ENCODE measurements at regions not wholly inside any gene's neighbourhood (a gene's known extent, or its start where the extent isn't known, plus 50 kb on each side); places are given as distances from the start of the nearest gene placed in this dataset.
"Not testable (repeated sequence)": the region's sequence is repeated elsewhere in the genome, so short reads cannot be mapped to it uniquely, and the experiment has no call there.

DNA sequence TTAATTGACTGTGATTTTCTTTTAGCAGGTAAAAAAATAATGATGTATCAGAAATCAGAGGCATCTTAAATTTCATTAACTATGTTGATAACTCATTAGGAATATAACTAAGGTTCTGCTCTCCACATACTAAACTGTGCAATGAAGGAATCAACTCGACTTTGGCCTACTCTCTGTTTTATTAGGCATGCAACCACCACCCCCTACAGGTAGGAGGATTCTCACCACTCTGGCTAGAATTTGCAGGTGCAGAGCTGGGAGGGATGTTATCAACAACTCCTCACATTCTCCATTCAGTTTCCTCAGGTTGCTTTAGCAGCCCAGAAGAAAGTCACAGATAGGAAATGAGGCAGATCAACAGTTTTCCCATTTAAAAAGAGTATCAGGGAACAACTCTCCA lies 160.1 kb downstream of the COX18 start:
- Mint-ChIP-seq H3K4me3 (no peak overlapping the region), H3K36me3 (no peaks in the 10 kb centered on the region), H3K9me3 (no peaks in the 10 kb centered on the region), H3K4me1 (no peaks in the 10 kb centered on the region), H3K27ac (no peak overlapping the region)
- ATAC-seq (no peak), DNase-seq (ENCODE audit: low spot score in 2 of 2) (no peak)

DNA sequence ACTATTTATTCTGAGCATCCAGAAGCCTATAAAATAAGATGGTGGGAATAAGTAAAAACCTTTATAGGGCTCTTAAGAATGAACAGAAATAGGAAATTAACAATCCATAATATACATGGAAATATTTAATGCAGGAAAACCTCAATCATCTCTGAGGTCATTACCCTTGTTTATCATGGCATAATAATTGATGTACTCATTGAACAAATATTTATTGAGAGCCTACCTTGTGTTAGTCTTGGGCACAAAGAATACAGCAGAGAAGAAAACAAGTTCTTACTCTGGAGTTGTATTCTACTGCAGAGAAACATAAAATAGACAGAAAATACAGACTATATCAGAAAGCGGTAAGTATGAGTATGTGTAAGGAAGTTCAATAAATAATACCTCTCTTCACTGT lies 167.2 kb downstream of the COX18 start:
- Mint-ChIP-seq H3K36me3 (no peaks in the 10 kb centered on the region), H3K4me1 (no peaks in the 10 kb centered on the region), H3K9me3 (peaks cover under 1% of the 10 kb centered on the region), H3K4me3 (no peak overlapping the region), H3K27ac (no peak overlapping the region)
- ATAC-seq (no peak), DNase-seq (ENCODE audit: low spot score in 2 of 2) (no peak)

DNA sequence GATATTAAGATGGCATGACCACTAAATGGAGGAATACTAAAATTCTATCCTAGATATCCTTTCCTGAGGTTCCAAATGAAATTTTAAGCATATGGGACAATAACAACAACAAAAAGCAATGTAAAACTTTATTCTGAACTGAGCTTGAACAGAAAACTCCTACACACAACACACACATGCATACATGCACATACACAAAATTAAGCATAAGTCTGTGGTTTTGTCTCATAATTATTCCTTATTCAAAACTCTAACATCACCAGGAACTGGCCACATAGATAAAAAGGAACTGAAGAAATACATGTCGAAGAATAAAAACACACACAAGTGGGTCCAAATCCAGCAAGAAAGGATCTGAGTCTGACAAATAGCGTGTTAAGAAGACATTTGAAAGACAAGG lies 168.0 kb downstream of the COX18 start:
- ATAC-seq (no peak), DNase-seq (ENCODE audit: low spot score in 2 of 2) (no peak)
- Mint-ChIP-seq H3K27ac (no peak overlapping the region), H3K4me1 (no peaks in the 10 kb centered on the region), H3K36me3 (no peaks in the 10 kb centered on the region), H3K4me3 (no peak overlapping the region), H3K9me3 (peaks cover 3% of the 10 kb centered on the region)

DNA sequence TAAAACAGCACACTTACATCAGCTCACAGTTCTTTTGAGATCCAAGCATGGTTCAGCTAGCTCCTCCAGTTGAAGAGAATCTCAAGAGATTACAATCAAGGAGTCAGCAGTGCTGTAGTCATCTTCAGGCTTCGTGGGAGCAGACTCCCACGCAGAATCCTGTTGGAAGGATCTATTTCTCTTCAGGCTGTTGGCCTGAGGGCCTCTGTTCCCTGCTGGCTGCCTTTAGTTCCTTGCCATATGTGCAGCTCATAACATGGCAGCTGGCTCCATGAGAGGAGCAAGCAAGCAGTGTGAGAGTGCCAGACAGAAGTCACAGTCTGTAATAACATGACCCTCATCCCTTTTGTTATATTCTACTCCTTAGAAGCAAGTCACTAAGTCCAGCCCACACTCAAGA lies 168.6 kb downstream of the COX18 start:
- Mint-ChIP-seq H3K4me3 (no peak overlapping the region), H3K4me1 (no peaks in the 10 kb centered on the region), H3K9me3 (peaks cover 3% of the 10 kb centered on the region), H3K27ac (no peak overlapping the region), H3K36me3 (no peaks in the 10 kb centered on the region)
- no peak for DNase-seq (ENCODE audit: low spot score in 2 of 2)
- no peak for ATAC-seq

DNA sequence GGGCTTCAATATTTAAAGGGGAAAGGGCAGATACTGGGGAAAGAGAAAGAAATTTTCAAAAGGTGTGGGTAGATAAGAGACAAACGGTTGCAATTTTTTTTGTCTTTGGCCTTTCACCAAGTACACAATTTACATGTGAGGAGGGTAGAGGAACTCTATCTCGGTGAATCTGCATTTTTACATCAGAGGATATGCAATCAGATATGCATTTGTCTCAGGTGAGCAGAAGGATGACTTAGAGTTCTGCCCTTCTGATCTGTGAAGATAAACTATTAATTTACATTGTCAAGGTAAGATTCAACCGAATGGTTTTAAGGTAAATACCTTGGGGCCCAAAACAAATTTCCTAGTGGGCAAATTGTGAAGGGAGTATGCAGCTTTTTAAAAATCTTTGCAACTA lies 169.9 kb downstream of the COX18 start:
- Mint-ChIP-seq H3K9me3 (peaks cover 3% of the 10 kb centered on the region), H3K36me3 (no peaks in the 10 kb centered on the region), H3K27ac (no peak overlapping the region)

DNA sequence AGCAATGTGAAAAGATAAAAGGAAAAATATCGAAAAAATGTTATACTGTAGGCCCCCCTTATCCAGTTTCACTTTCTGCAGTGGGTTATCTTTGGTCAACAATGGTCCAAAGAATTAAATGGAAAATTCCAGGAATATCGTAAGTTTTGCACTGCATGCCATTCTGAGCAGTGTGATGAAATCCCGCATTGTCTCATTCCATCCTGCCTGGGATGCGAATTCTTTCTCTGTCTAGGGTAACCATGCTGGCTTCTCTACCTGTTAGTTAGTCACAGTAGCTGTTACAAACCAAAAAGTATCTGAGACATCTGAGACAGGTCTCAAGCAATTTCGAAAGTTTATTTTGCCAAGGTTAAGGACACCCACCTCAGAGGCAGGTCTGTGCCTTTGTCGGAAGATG lies 170.3 kb downstream of the COX18 start:
- DNase-seq (ENCODE audit: low spot score in 2 of 2) = no peak
- Mint-ChIP-seq H3K4me3 (no peak overlapping the region), H3K27ac (no peak overlapping the region), H3K9me3 (peaks cover 3% of the 10 kb centered on the region), H3K4me1 (no peaks in the 10 kb centered on the region), H3K36me3 (no peaks in the 10 kb centered on the region)
- ATAC-seq = no peak

More for the DNA sequence above, 169.9 kb downstream of the COX18 start:
- ATAC-seq = no peak
- DNase-seq (ENCODE audit: low spot score in 2 of 2) = no peak
- Mint-ChIP-seq H3K4me3 (no peak overlapping the region), H3K4me1 (no peaks in the 10 kb centered on the region)

DNA sequence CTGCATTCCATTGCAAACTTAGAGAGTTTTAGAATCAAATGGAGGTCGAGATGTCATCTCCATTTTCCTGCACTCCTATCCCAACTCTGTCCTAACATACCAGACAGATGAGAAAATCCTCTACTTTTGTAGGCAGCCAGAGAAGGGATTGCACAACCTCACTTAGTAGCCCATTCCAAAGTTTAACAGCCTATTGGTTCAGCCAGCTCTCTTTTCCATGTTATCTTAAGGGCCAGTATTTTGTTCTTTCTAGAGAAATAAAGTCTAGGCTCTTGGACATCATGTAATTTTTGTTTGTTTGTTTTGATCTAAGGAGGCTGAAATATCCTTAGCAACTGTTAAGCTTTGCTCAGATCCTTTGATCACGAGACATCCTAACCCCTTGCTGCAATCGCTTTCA lies 173.0 kb downstream of the COX18 start:
- Mint-ChIP-seq H3K27ac (no peak overlapping the region), H3K36me3 (no peaks in the 10 kb centered on the region), H3K9me3 (peaks cover 3% of the 10 kb centered on the region), H3K4me1 (no peaks in the 10 kb centered on the region), H3K4me3 (no peak overlapping the region)
- no peak for DNase-seq (ENCODE audit: low spot score in 2 of 2)
- ATAC-seq = no peak

DNA sequence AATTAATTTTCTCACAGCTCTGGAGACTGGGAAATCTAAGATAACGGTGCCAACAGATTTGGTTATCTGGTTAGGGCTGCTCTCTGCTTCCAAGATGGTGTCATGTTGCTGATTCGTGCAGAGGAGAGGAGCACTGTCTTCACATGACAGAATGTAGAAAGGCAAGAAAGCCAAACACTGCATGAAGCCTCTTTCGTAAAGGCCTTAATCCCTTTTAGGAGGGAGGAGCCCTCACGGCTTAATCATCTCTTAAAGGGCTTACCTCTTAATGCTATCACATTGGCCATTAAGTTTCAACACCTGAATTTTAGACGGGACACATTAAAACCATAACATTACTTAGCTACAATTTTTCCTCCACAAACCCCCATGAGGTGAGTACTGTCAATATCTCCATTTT lies 174.1 kb downstream of the COX18 start:
- H3K9me3 Mint-ChIP-seq = peaks cover 3% of the 10 kb centered on the region
- H3K4me3 Mint-ChIP-seq = no peak overlapping the region
- no peaks in the 10 kb centered on the region for H3K4me1 Mint-ChIP-seq
- H3K36me3 Mint-ChIP-seq = no peaks in the 10 kb centered on the region
- DNase-seq (ENCODE audit: low spot score in 2 of 2) (no peak), ATAC-seq (no peak)
- H3K27ac Mint-ChIP-seq = no peak overlapping the region

DNA sequence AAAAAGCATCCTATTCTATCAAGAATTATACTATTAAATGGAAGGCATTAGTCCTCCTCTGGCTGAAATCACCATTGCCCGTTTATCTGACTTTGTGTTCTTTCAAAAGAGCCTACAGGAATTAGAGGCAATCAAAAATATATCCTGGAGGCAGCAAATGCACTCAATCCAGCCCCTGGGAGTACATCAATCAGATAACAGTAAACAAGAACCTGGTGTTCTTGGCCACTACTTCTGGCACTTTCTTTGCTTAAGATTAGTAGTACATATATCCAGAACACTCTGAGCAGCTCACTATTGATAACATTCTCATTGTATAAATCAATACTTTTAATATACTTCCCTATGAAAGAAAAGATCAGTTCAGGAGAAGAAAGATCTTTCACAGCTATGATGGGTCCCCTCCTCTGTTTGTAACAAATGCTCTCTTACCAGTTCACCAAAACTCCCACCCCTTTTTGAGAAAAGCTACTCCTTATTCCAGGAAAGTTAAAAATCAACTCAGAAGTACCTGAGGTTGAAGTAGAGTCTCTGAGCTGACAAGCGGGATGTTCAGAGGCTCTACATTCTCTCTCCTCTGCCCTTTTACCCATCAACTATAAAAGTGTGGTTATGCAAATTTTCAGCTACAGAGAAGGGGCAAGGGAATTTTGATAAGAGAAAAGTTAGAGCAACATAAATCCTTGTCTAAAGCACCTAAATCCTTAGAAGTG lies 176.0 kb downstream of the COX18 start:
- DNase-seq (ENCODE audit: low spot score in 2 of 2) (no peak), ATAC-seq (no peak)
- Mint-ChIP-seq H3K27ac (no peak overlapping the region), H3K4me3 (no peak overlapping the region), H3K36me3 (no peaks in the 10 kb centered on the region), H3K9me3 (peaks cover 3% of the 10 kb centered on the region), H3K4me1 (no peaks in the 10 kb centered on the region)

DNA sequence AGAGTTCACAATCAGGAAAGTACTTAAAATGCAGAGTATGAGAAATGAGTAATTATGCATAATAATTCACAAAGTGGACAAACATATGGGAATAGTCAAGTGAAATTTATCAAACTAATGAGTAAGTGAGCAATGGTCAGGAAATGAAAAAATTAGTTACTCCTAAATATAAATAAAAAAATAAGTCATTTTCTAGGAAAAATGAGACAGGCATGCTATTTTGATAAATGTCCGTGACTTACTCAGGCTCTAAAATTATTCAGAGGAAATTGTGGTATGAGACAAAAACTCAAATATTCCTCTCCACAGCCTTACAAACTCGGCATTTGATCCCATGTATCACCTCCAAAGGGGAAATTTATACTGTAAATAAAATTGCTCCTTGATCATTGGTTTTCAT lies 181.2 kb downstream of the COX18 start:
- H3K9me3 Mint-ChIP-seq = no peaks in the 10 kb centered on the region

DNA sequence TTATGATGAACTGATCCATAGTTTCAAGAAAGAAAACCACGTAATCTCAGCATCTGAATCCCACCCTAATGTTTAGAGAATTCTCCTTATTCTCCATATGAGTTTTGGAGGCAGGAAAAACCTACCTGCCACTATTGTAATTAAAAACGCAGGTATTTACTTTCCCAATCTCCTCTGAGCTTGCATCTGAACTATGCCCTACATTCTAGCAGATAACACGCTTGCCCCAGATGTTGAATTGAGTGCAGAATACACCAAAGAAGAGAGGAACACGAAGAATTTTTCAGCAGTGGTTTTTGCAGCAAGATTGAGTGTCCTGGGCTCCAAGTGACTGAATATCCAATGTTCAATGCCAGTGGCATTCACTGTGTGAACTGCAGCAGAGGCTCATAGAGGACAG lies 182.4 kb downstream of the COX18 start:
- ATAC-seq (no peak), DNase-seq (ENCODE audit: low spot score in 2 of 2) (no peak)
- Mint-ChIP-seq H3K4me3 (no peak overlapping the region), H3K27ac (no peak overlapping the region), H3K9me3 (no peaks in the 10 kb centered on the region), H3K36me3 (no peaks in the 10 kb centered on the region), H3K4me1 (no peaks in the 10 kb centered on the region)

More for the DNA sequence above, 181.2 kb downstream of the COX18 start:
- Mint-ChIP-seq H3K36me3 (no peaks in the 10 kb centered on the region), H3K27ac (no peak overlapping the region), H3K4me1 (no peaks in the 10 kb centered on the region), H3K4me3 (no peak overlapping the region)
- no peak for ATAC-seq
- no peak for DNase-seq (ENCODE audit: low spot score in 2 of 2)

DNA sequence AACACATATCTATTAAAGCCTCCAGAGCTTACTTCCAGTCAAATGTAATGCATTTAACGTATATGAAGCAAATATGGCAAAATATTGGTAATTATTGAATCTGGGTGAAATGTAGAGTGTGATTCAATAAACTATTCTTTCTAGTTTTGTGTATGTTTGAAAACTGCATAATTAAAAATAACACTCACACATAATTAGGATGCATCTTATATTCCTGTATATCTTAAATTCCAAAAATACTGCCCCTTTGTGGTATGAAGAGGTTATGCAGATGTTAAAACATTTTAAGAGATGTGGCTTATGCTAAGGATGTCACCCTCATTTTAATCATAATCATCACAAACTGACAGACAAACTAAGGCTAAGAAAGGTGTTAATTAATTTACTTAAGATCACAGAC lies 182.9 kb downstream of the COX18 start:
- peaks cover 3% of the 10 kb centered on the region for H3K9me3 Mint-ChIP-seq
- no peaks in the 10 kb centered on the region for H3K4me1 Mint-ChIP-seq
- no peak overlapping the region for H3K27ac Mint-ChIP-seq
- ATAC-seq (no peak), DNase-seq (ENCODE audit: low spot score in 2 of 2) (no peak)
- no peaks in the 10 kb centered on the region for H3K36me3 Mint-ChIP-seq
- no peak overlapping the region for H3K4me3 Mint-ChIP-seq

DNA sequence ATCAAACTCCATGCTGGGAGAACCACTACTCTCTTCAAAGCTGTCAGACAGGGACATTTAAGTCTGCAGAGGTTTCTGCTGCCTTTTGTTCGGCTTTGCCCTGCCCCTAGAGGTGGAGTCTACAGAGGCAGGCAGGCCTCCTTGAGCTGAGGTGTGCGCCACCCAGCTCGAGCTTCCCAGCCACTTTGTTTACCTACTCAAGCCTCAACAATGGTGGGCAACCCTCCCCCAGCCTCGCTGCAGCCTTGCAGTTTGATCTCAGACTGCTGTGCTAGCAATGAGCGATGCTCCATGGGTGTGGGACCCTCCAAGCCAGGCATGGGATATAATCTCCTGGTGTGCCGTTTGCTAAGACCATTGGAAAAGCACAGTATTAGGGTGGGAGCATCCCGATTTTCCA lies 185.3 kb downstream of the COX18 start:
- H3K4me3 Mint-ChIP-seq; H3K27ac Mint-ChIP-seq; H3K36me3 Mint-ChIP-seq; H3K4me1 Mint-ChIP-seq; H3K9me3 Mint-ChIP-seq; ATAC-seq; DNase-seq (ENCODE audit: low spot score in 2 of 2): not testable (repeated sequence)

DNA sequence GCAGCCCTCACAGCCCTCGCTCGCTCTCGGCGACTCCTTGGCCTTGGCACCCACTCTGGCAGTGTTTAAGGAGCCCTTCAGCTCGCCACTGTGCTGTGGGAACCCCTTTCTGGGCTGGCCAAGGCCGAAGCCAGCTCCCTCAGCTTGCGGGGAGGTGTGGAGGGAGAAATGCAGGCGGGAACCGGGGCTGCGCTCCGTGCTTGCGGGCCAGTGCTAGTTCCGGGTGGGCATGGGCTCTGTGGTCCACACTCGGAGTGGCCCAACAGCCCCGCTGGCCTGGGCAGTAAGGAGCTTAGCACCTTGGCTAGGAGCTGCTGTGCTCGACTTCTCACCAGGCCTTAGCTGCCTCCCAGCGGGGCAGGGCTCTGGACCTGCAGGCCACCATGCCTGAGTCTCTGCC lies 192.6 kb downstream of the COX18 start:
- ATAC-seq = no peak
- Mint-ChIP-seq H3K36me3 (no peaks in the 10 kb centered on the region), H3K4me3 (no peak overlapping the region)

DNA sequence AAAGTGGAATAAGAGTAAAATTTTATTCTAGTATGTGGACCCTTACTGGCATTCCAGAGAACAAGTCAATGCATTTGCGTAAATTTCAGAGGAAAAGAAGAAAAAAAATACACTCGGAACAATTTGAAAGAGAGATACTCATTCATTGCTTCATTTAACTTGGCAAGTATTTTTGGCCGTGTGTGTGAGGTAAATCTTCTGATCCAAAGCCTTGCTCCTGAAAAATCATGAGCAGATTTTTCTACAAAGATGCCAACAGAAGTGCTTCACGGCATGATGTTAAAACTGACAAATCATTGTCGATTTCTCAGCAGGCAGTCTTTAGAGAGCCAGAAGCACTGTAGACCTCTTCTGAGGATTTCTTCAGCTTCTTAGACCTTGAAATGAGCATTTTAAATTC lies 194.0 kb downstream of the COX18 start:
- DNase-seq (ENCODE audit: low spot score in 2 of 2) = no peak
- Mint-ChIP-seq H3K27ac (no peak overlapping the region), H3K4me3 (no peak overlapping the region), H3K4me1 (no peaks in the 10 kb centered on the region), H3K36me3 (no peaks in the 10 kb centered on the region), H3K9me3 (peaks cover 2% of the 10 kb centered on the region)
- ATAC-seq = no peak

More for the DNA sequence above, 192.6 kb downstream of the COX18 start:
- Mint-ChIP-seq H3K4me1 (no peaks in the 10 kb centered on the region), H3K9me3 (peaks cover 5% of the 10 kb centered on the region), H3K27ac (no peak overlapping the region)
- no peak for DNase-seq (ENCODE audit: low spot score in 2 of 2)

DNA sequence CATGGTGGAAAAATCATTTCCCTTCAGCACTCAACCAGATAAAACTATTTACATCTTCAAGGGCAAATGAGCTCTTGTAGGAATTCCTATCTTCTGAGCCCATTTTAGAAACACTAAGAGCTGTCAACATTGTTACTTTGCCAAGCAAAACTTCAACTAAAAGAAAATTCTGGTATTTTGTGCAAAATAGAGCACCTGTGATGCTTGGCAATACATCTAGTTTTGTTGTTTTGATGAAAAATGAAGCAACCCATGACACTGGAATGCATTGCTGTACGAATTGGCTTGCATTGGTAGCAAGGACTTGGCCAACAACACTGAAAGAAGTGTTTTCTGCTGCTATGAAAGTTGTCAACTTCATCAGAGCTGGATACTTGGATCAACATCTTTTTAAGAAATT lies 194.4 kb downstream of the COX18 start:
- H3K27ac Mint-ChIP-seq = no peak overlapping the region
- ATAC-seq = no peak
- no peak for DNase-seq (ENCODE audit: low spot score in 2 of 2)
- no peaks in the 10 kb centered on the region for H3K4me1 Mint-ChIP-seq
- H3K9me3 Mint-ChIP-seq = peaks cover 2% of the 10 kb centered on the region
- no peak overlapping the region for H3K4me3 Mint-ChIP-seq
- no peaks in the 10 kb centered on the region for H3K36me3 Mint-ChIP-seq

DNA sequence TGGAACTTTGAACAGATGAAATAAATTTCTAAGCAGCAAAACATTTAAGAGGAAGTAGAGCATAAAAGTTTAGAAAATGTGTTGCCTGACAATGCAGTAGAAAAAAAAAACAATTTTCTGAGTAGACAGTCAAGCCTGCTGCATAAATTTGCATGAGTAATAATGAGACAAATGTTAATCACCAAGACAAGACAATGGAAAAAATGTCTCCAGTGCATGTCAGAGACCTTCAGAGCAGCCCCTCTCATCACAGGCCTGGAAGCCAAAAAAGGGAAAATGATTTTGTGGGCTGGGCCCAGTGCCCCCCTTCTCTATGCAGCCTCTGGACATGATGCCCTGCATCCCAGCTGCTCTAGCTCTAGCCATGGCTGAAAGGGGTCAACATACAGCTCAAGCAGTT lies 204.6 kb downstream of the COX18 start:
- H3K9me3 Mint-ChIP-seq = peaks cover 7% of the 10 kb centered on the region
- no peaks in the 10 kb centered on the region for H3K36me3 Mint-ChIP-seq
- H3K4me3 Mint-ChIP-seq = no peak overlapping the region
- H3K27ac Mint-ChIP-seq = no peak overlapping the region
- DNase-seq (ENCODE audit: low spot score in 2 of 2) (no peak), ATAC-seq (no peak)
- H3K4me1 Mint-ChIP-seq = no peaks in the 10 kb centered on the region
